Cardiac septum (tissue), 1 donor: ENCODE measurements at regions not wholly inside any gene's neighbourhood (a gene's known extent, or its start where the extent isn't known, plus 50 kb on each side); places are given as distances from the start of the nearest gene placed in this dataset.
A peak's percentile ranks its signal among the peaks of the same experiment; 100 is the strongest.
"Not testable (repeated sequence)": the region's sequence is repeated elsewhere in the genome, so short reads cannot be mapped to it uniquely, and the experiment has no call there.

Experiments used
- DNase-seq: peaks from one replicate; pipeline ENCODE4 v3.0.0-alpha.2; 2020; ENCODE audit warnings: low spot score
- intact Hi-C: fragments of 100-400 bp; cut with DNase I; formaldehyde crosslinking; loops from one replicate; pipeline ENCODE4 v1.14.0; 2022
- donor health status: DM: no; HTN: no; CAD: no.

DNA sequence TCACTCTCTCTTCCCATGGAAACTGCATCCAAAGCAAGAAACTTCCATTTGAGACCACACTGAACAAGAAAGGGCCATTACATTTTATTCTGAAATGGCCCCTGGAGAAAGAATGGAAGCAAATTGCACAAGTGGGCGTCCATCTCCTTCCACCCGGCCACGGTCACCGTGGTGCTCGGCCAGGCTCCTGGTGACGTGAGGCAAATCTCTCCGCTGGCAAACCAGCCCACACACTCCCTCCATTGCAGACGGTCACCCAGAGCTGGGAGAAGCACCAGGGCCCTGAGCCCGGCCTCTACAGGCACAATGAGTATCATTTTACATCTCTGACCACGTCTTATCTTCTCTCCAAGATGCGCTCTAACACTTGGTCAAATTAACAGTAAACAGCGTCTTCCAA is 126.1 kb upstream of the FAM20C start:
- no peak for DNase-seq
- intact Hi-C loops, result no loop called here

DNA sequence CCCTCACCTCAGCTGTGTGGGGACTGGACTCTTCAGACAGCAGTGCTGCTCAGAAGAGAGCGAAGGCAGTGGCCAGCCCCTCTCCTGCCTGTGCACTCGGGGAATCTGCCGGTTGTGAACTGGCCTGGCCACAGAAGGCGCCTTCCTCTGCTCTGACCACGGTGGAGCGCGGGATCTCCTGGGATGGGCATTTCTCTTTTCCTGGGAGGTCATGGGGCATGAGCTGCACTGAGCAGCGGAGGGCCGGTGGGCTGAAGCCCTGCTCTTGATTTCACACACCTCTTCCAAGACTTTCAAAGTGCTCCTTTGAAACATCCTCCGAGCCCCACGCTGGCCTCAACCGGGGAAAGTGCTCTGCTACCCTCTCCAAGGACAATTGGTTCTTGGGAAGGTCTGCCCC is 125.6 kb upstream of the FAM20C start:
- intact Hi-C loops, result no loop called here
- no peak for DNase-seq

DNA sequence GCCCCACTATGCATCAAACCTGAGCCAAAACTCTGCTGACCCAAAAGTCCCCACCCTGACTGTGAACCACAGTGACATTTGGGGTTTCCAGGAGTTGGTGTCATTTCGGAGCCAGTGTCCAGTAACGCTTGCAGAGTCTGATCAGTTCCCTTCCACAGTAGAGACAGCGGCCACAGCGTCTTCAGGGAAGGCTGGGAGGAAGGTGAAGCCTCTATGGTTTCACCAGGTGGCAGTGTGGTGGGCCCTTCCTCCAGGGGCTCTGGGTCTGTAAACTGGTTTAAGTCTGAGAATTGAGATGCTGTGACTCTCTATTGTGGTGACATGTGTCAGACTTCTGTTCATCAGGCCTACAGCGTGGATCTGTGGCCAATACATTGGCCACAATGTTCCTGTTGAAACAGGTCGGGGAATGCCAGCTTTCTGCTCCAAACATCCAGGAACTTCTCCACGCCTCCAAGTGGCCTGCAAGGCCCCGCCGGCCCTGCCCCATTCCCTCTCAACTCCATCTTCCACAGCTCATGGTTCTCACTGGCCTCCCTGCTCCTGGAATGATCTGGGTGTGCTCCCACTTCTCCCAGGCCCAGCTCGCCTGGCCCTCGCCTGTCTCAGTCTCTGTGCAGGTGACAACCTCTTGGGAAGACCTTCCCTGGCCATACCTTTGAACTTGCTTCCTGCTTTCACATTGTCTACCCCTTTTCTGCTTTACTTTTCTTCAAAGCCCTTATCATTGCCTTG is 124.5 kb upstream of the FAM20C start:
- intact Hi-C loops, result no loop called here
- no peak for DNase-seq

DNA sequence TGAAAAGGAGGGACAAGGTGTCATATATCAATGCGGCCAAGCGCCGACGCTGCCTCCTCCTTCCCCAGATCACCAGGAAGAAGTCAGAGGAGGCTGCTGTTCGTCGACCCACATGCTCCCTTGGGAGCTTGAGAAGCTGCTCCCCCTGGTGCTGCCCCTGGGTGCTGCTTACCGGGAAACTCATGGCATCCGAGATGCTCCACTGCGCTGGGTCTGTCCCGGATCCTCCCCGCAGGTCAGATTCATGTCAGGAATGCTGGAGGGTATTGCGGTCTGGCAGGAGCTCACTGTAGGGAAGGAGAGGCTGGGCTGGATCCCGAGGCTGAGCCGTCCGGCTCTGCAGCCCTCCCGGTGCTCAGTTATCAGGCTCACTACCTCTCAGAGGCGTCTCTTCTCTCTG is 123.7 kb upstream of the FAM20C start:
- no peak for DNase-seq
- intact Hi-C loops, result no loop called here

DNA sequence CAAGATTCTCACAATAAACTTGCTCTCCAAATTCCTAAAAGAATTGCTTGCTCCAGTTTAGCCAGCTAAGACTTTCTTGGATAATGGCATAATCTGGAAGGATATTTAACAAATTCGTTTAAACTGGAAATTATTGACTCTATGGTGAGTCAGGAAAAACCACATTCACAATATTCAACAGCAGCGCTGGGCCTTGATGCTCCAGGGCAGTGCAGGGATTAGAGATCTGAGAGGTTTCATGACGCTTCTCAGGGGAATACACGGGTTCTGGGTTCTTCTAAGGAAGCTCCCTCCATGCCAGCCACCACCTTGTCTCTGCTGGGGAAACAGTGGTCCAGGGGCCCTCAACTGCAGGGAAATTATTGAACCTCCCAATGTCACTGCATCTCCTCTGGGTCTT is 123.3 kb upstream of the FAM20C start:
- DNase-seq, intact Hi-C loops: not testable (repeated sequence)

DNA sequence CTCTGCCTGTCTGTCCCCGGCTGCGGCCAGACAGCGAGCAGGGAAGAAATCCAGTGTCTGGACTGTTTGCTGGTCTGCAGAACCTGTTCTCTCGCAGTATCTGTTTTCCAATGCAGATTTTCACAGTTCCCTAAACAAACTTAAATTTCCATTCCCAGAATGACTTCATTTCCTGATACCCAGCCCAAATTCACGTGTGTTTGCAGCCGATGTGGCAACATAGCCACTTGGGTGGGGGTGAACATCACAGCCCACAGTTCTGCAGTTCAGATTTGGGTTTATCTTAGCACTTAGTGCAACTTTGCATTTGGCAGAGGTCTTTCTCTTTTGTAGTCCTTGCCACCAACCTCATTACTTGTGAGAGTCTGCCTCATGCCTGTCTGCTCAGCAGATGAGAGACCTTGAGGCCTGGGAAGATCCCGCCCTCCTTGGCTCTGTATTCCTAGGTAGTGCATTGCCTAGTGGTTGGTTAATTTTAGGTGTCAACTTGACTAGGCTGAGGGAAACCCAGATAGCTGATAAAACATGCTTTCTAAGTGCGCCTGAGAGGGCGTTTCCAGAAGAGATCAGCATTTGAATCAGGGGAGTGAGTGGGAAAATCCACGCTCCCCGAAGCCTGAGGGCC is 122.8 kb upstream of the FAM20C start:
- intact Hi-C loops, DNase-seq: not testable (repeated sequence)

DNA sequence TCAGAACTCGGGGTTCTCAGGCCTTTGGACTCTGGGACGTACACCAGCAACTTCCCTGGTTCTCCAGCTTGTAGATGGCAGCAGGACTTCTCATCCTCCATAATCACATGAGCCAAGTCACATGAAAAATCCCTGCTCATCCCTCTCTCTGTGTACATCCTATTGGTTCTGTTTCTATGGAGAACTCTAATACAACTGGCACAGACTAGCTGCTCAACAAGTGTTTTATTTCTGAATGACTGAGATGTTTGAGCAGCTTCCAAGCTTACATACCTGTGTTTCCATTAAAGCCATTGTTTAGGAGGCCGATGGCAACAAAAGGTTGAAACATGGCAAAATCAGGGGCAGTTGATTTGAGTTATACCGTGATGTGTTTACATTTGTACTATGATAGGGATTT is 122.2 kb upstream of the FAM20C start:
- DNase-seq, intact Hi-C loops: not testable (repeated sequence)

DNA sequence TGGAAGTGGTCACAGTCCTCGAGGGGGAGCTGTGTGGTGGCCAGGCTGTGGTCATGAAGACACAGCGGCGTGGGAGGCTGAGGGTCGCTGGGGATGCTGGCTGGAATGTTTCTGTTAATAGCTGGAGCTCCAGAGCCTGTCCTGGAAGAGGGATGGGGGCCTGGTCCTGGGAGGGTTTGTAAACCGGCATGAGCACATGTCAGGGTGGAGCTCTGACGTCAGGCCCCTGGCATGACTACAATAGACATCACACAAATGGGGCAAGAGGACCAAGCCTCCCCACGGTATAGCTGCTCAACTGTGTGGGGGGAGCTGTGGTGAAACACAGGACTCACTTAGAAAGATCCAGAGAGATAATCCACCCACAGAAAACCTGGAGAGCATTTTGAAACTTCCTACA is 121.4 kb upstream of the FAM20C start:
- intact Hi-C loops, result not testable (repeated sequence)
- peak; percentile 57 for DNase-seq

DNA sequence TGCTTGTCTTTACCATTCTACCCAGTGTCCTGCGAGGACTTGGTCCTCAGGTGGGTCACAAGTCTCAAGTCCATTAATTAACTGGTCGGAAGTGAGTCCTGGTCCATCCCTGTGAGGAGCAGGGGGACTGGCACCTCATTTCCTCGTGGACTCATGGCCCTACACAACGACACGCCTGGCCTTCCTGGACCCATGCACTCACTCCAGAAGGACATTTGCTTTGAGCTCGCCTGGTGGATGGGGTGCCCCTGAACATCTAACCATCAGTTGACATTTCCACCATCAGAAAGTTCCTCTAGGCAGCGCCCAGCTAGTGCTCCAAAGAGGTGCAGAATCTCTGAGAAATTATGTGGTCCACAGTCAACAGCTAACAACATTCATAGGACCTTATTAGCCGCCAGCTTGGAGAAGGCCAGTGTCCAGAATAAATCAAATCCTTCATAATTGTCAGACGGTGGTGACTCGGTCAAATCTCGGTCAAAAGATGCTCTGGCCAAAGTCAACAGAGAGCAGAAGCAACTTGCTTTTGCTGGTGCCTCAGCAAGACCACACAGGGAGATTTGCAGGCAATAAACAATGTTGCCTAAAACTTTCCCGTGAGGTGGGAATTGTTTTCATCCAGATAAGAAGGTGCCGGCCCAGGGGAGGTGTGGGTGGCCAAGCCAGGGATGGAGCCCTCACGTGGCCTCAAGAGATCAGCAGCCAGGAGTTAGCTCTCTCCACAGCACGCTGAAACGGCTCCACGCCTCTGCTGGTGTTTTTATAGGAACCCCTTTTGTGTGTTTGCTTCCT is 119.9 kb upstream of the FAM20C start:
- intact Hi-C loops, result not testable (repeated sequence)

DNA sequence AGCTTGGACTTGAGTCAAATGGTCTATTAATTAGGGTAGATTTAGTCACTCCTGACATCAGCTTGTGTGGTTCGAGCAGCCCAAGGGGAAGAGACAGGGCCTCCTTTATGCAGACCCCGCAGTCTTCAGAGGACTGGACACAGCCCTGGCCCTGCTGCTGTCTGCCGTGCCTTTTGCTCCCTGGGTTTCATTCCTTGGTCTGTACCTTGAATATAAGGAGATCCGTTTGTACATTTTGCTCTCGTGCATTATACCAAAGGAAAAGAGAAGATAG is 119.4 kb upstream of the FAM20C start:
- intact Hi-C loops, DNase-seq: not testable (repeated sequence)

More for the DNA sequence above, 119.9 kb upstream of the FAM20C start:
- DNase-seq, result peak; percentile 20

DNA sequence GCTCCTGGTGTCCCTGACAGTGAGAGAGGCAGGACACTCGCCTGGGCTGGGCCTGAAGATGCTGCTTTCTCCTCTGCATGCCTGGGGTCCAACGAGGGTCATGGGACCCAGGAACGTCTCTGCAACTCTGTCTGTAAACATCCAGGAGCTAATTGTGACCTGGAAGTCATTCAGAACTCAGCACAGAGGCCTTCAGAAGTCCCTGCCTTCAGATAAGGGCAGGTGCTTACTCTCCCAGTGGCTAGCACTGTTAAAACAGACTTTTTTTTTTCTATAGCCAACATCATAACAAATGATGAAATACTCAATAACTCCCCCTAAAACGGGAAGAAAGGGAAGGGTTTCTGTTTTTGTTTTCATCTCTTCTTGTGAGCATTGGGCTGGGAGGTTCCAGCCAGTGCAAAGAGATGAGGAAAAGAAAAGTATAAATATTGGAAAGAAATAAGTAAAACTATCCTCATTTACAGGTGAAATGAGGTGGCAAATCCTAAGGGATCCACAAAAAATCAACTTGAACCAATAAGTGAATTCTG is 118.3 kb upstream of the FAM20C start:
- intact Hi-C loops, DNase-seq: not testable (repeated sequence)

DNA sequence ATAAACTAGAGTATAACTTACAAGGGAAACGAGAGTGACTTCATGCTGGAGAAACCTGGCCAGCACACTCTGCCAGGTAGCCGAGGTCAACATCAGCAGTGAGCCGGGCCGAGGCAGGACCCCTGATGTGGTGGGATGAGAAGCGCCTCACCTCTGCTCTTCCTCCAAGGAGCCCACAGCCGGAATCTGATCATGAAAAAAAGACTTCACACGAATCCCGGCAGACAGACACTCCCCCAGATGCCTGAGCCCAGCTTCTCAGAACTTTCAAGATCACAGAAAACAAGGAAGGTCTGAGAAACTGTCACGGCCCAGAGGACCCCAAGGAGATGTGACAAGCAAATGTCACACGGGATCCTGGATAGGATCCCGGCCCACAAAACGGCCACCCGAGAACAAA is 116.9 kb upstream of the FAM20C start:
- DNase-seq, result peak; percentile 61
- intact Hi-C loops, result not testable (repeated sequence)

DNA sequence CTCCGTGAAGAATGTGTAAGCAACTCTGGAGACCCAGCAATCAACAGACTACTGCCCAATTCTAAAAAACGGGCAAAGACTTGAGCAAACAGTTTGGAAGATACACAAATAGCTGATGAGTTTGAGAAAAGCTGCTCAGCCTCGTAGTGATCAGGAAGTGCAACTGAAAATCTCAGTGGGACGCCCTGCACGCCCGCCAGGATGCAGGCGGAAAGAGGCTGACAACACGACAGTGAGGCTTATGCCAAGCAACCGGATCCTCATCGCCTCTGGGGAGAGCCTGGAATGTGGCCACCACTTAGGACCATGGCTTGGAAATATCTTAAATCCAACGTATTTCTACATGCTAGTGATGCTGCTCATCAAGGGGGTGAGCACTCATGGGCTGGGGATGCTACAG is 116.2 kb upstream of the FAM20C start:
- DNase-seq, intact Hi-C loops: not testable (repeated sequence)

DNA sequence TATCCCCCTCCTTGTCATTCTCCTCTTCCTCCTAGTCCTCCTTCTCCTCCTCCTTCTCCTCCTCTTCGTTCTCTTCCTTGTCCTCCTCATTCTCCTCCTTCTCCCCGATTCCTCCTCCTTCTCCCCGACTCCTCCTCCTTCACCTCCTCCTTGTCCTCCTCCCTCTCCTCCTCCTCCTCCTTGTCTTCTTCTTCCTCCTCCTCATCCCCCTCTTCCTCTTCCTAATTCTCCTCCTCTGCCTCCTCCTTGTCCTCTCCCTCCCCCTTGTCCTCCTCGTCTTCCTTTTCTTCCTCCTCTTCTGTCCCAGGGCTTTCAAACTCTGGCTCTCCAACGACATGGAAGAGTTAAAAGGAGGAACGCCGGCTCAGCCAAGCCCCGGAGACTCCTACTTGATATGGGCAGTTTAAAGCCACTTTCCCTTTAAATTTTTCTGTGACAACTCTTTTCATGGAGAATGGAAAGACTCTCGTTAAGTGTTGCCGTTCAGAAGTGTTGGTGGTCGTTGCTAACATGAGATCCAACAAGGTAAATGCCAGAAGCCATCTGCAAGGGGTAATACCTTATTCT is 115.5 kb upstream of the FAM20C start:
- intact Hi-C loops, DNase-seq: not testable (repeated sequence)

DNA sequence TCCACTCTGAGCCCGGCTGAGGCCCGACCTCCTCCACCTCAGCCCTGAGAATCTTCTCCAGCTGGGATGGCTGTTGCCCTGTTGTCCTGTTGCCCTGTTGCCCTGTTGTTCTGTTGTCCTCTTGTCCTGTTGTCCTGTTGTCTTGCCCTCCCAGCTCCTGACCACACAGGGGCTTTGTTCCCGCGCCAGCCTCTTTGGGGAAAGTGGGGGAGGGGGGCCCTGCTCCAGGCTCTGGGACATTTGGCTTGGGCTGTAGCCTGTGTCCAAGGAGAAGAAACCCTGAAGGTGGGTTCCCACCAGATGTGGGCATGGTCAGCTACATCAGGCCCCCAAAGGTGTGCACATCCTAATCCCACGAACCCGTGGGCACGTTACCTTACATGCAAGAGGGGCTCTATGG is 113.5 kb upstream of the FAM20C start:
- peak; percentile 19 for DNase-seq
- intact Hi-C loops, result not testable (repeated sequence)

DNA sequence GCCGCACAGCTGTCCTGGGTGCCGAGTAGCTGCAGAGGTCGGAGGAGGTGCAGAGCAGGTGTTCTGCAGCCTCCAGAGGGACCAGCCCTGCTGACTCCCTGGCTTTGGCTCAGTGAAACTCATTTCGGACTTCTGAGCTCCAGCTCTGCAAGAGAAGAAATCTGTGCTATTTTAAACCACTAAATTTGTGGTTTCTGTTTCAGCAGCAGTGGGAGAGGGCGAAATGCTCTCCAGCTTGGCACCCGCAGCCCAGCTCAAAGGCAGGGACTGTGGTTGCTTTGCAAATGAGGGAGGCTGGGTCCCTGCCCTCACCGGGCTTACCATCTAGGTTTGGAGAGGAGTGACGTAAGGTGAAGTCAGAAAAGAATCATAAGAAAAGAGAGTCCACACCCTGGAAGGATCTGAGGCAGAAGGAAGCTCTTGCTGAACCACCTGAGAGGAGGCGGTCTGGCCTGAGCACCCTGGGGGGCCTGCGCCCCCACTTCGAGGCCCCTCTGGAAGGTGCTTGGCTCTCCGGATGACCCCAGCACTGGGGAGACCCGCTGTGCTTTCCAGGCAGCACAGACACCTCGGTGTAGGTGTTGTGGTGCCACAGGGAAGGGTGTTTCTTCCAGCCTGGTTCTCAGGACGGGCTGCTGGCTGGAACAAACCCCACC is 112.8 kb upstream of the FAM20C start:
- intact Hi-C loops, DNase-seq: not testable (repeated sequence)

DNA sequence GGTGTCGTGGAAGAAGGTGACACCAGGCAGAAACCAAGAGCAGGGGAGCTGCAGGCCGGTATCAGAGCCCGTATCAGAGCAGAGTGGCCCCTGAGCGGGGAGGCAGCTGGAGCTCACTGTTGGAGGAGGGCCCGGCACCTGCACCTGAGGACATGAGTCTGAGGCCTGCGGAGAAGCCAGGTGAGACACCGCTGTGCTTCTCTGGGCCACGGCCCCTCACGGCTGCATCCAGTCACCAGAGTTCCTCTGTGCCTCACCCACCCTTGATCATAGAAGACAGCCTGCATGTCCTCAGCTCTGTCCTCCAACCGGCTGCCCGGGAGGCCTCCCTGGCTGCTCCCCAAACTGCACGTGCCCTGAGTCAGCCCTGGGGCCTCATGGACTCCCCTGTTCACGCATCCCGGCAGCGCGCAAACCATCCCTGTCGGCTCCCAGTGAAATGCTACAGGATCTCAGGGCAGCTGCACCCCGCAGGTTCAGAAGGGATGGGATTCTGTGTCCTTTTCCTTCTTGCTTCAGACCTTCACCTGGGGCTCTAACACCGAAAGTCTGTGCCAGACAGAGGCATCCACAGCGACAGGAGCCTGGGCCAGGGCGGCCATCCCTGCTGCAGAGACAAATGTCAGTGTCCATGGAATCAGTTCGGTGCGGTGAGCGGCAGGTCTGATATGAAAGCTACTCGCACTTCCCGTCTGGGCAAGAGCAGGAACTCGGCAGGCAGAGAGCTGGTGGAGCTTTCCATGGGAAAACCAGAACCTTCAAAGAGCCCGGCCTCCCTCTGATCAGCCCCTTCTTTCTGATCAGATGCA is 111.9 kb upstream of the FAM20C start:
- intact Hi-C loops, result no loop called here
- DNase-seq, result peak; percentile 47

DNA sequence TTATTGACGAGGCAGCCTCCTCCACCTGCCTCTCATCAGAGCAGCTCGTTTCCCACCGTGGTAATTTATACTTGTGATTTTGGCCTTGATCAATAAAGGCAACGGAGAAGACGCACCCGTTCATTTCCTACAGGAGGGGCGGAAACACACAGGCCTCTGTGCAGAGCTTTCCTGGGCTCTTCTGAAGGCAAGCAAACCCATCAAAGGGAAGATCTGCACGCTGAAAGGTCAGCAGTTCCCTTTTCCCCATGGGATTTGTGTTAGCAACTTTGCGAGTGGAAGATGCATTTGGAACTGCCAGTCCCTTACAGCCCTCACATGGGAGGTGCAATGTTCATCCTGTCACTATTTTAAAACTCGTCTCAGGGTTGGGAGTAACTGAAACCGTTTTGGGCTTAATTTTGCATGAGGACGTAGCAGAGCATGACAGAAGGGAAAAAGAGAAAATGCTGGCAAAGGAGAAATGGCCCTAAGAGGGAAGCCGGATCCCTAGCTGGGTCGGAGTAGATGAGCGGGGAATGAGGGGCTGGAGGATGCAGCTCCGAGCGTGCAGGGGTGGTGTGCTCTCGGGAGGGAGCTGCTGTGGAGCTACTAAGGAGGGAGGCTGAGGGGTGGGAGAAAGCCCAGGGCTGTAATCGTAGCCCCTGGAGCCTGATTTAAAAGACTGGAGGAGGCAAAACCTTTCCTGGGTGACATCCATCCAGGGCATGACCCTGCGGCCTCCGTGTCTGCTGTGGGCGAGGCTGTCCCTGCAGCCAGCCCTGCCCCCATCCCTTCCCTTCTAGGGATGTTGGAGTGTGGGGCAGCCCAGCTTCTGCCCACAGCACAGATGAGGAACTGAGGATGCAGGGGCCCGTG is 111.1 kb upstream of the FAM20C start:
- peak; percentile 54 for DNase-seq
- intact Hi-C loops, result no loop called here
